22Rv1 (cell line): ENCODE measurements at regions not wholly inside any gene's neighbourhood (a gene's known extent, or its start where the extent isn't known, plus 50 kb on each side); places are given as distances from the start of the nearest gene placed in this dataset.

ENCODE experiments used
- CTCF ChIP-seq: fragments of 450-650 bp; IDR thresholded peaks from 2 replicates; pipeline ENCODE4 v1.5.1; 2017; ENCODE audit warnings: mild to moderate bottlenecking
- ZFX ChIP-seq: fragments of 450-650 bp; IDR thresholded peaks from 2 replicates; pipeline ENCODE4 v1.6.1; 2017; ENCODE audit warnings: antibody characterized with exemption, borderline replicate concordance

- TF ChIP-seq ZFX (no peak), CTCF (no peak)
Observed at GRCh38 chr1:82168482-82168881, 367.7 kb downstream of the ADGRL2 start.
